Endodermal cell (in vitro differentiated cells): ENCODE measurements at regions not wholly inside any gene's neighbourhood (a gene's known extent, or its start where the extent isn't known, plus 50 kb on each side); places are given as distances from the start of the nearest gene placed in this dataset.

Source experiments
- DNase-seq: peaks from one replicate; pipeline ENCODE4 v3.0.0-alpha.2; 2017
- H3K27ac ChIP-seq: 2 replicates; pipeline ENCODE4 v1.5.1; 2013; ENCODE audit warnings: mild to moderate bottlenecking, low read depth, low read length, moderate library complexity
- H3K27me3 ChIP-seq: 2 replicates; pipeline ENCODE4 v1.6.1; 2013; ENCODE audit warnings: mild to moderate bottlenecking, low read length, moderate library complexity; ENCODE audit not compliant: insufficient read depth, control insufficient read depth, poor library complexity, severe bottlenecking
- H3K36me3 ChIP-seq: 2 replicates; pipeline ENCODE4 v1.7.0; 2013; ENCODE audit warnings: mild to moderate bottlenecking, low read length, moderate library complexity; ENCODE audit not compliant: control insufficient read depth, insufficient read depth
- H3K4me1 ChIP-seq: one replicate; pipeline ENCODE4 v1.7.0; 2013; ENCODE audit warnings: low read length; ENCODE audit not compliant: control insufficient read depth, insufficient read depth
- H3K4me3 ChIP-seq: 2 replicates; pipeline ENCODE4 v1.5.1; 2013; ENCODE audit warnings: mild to moderate bottlenecking, low read length, moderate library complexity
- H3K9ac ChIP-seq: 2 replicates; pipeline ENCODE4 v1.6.1; 2013; ENCODE audit warnings: mild to moderate bottlenecking, low read length, moderate library complexity; ENCODE audit not compliant: poor library complexity, severe bottlenecking; ENCODE audit errors: extremely low read depth
- H3K9me3 ChIP-seq: 2 replicates; pipeline ENCODE4 v1.6.1; 2013; ENCODE audit warnings: mild to moderate bottlenecking, low read length, moderate library complexity; ENCODE audit not compliant: control insufficient read depth
- H3K27ac Mint-ChIP-seq: 2 replicates; pipeline ENCODE4 v1.8.0; 2020; ENCODE audit warnings: mixed read lengths
- H3K27me3 Mint-ChIP-seq: 2 replicates; pipeline ENCODE4 v1.8.0; 2021; ENCODE audit warnings: mild to moderate bottlenecking, mixed read lengths; ENCODE audit not compliant: insufficient read depth
- H3K36me3 Mint-ChIP-seq: 2 replicates; pipeline ENCODE4 v1.8.0; 2020; ENCODE audit warnings: low read depth, mixed read lengths
- H3K4me1 Mint-ChIP-seq: 2 replicates; pipeline ENCODE4 v1.8.0; 2020; ENCODE audit warnings: mixed read lengths
- H3K4me3 Mint-ChIP-seq: 2 replicates; pipeline ENCODE4 v1.8.0; 2020; ENCODE audit warnings: mild to moderate bottlenecking, moderate library complexity, mixed read lengths
- H3K9me3 Mint-ChIP-seq: 2 replicates; pipeline ENCODE4 v1.8.0; 2020; ENCODE audit warnings: mild to moderate bottlenecking, mixed read lengths
- WGBS, 2 experiments: methylation state at CpG; one replicate each; pipeline versions ENCODE4 v1.1.5 to v1.1.7; 2013; ENCODE audit warnings: missing lambda C conversion rate in 2 of 2, mixed read lengths in 1 of 2; ENCODE audit not compliant: insufficient coverage in 1 of 2, insufficient read length in 1 of 2; 5-methylcytosine and 5-hydroxymethylcytosine counted together
- TF ChIP-seq, protein P1 (sequence below): fragments of 200-600 bp; sonication (generic); conservative IDR thresholded peaks from 2 replicates; pipeline ENCODE4 v1.5.0; 2021; ENCODE audit warnings: antibody characterized with exemption, mild to moderate bottlenecking

DNA sequence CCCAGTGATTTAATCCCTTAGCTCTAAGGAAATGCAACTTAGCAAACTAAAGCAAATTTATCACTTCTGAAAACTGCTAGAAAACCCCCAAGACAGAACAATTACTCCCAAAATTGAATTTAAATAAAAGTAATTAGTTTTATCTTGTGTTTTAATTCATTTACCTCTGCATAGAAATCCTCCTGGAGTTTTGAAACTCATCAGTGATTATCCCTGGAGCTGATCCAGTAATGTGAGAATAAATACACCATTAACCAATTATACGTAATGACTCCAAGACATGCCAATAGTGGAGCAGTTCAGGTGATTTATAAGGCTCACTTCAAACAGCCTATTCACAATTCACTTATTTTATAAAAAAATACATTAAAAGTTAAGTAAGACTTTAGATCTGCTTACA is 855.3 kb upstream of the FLRT2 start:
- no peak overlapping the region for H3K27ac Mint-ChIP-seq
- Histone ChIP-seq H3K27me3 (no peaks in the 10 kb centered on the region), H3K4me3 (no peak overlapping the region), H3K27ac (no peak overlapping the region), H3K9me3 (no peaks in the 10 kb centered on the region), H3K4me1 (no peaks in the 10 kb centered on the region), H3K36me3 (no peaks in the 10 kb centered on the region), H3K9ac (no peak overlapping the region)
- DNase-seq = no peak
- H3K36me3 Mint-ChIP-seq = no peaks in the 10 kb centered on the region
- peaks cover 1% of the 10 kb centered on the region for H3K4me1 Mint-ChIP-seq
- WGBS, 2 experiments = 89% methylated on average over 1 of the region's 1 CpG; no CpG with 5 or more reads in 1 of the 2 experiments
- TF ChIP-seq, protein P1, sequence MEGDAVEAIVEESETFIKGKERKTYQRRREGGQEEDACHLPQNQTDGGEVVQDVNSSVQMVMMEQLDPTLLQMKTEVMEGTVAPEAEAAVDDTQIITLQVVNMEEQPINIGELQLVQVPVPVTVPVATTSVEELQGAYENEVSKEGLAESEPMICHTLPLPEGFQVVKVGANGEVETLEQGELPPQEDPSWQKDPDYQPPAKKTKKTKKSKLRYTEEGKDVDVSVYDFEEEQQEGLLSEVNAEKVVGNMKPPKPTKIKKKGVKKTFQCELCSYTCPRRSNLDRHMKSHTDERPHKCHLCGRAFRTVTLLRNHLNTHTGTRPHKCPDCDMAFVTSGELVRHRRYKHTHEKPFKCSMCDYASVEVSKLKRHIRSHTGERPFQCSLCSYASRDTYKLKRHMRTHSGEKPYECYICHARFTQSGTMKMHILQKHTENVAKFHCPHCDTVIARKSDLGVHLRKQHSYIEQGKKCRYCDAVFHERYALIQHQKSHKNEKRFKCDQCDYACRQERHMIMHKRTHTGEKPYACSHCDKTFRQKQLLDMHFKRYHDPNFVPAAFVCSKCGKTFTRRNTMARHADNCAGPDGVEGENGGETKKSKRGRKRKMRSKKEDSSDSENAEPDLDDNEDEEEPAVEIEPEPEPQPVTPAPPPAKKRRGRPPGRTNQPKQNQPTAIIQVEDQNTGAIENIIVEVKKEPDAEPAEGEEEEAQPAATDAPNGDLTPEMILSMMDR = no peak
- no peak overlapping the region for H3K4me3 Mint-ChIP-seq
- H3K27me3 Mint-ChIP-seq = no peaks in the 10 kb centered on the region
- H3K9me3 Mint-ChIP-seq = no peaks in the 10 kb centered on the region

DNA sequence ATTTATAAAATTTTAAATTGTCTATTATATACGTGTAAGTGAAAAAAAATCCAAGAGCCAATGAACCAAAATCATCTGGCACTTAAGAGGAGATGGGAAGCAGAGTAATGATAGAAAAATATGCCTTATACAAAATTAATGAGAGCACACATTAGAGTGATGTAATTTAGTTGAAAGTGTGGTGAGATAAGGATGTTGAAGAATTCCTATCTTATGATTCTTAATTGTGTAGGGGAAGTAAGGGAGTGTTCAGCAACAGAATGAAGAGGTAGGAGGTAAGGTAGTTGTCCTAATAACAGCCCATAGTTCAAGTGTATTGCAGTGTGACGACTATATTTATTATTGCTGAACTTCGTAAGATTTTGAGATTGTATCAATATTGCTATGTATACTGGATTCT is 843.4 kb upstream of the FLRT2 start:
- 93 to 100% methylated on average over 1 to 3 of the region's 3 CpGs for WGBS, 2 experiments
- Mint-ChIP-seq H3K4me3 (no peak overlapping the region), H3K4me1 (no peaks in the 10 kb centered on the region), H3K27ac (no peak overlapping the region), H3K36me3 (no peaks in the 10 kb centered on the region), H3K27me3 (no peaks in the 10 kb centered on the region), H3K9me3 (no peaks in the 10 kb centered on the region)
- H3K36me3 ChIP-seq = no peaks in the 10 kb centered on the region
- no peaks in the 10 kb centered on the region for H3K27me3 ChIP-seq
- no peak overlapping the region for H3K4me3 ChIP-seq
- no peaks in the 10 kb centered on the region for H3K4me1 ChIP-seq
- H3K27ac ChIP-seq = no peak overlapping the region
- TF ChIP-seq, protein P1 = no peak
- H3K9ac ChIP-seq = no peak overlapping the region
- DNase-seq = no peak
- peaks cover 5% of the 10 kb centered on the region for H3K9me3 ChIP-seq

DNA sequence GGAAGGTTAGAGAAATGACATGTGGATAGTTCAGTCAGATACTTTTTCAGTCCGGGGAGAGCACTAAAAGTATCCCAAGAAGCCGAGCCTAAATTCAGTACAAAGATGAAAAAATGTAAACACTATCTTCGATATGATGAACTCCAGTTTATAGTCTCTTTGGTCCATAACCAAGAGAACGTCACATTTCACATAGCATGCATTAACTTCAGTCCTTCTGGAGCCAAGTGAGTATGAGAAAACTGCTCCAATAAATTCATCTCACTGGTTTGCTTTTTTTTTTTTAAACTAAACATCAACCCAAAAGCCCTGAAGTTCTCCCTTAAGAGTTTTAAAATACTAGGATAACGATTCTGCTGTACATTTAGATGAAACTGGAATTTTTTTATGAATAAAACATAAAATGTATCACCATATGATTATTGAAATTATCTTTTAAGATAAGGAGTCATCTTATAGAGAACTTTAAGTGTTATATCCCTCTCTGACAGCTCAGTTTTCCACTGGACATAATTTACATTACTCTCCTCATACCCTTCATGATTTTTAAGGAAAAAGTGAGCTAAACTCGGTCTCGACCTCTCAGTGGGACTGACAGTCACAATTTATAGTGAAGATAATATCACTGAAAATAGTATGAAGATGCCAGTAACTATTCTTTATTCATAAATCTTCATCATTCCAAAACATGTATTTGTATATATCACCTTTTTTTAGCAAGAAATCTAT is 841.5 kb upstream of the FLRT2 start:
- Histone ChIP-seq H3K4me1 (no peaks in the 10 kb centered on the region), H3K4me3 (no peak overlapping the region), H3K9me3 (peaks cover 5% of the 10 kb centered on the region), H3K27ac (no peak overlapping the region), H3K36me3 (no peaks in the 10 kb centered on the region), H3K9ac (no peak overlapping the region), H3K27me3 (no peaks in the 10 kb centered on the region)
- Mint-ChIP-seq H3K9me3 (no peaks in the 10 kb centered on the region), H3K27me3 (no peaks in the 10 kb centered on the region), H3K36me3 (no peaks in the 10 kb centered on the region), H3K27ac (no peak overlapping the region), H3K4me1 (no peaks in the 10 kb centered on the region), H3K4me3 (no peak overlapping the region)
- TF ChIP-seq, protein P1 = no peak
- DNase-seq = no peak
- WGBS, 2 experiments = 92 to 96% methylated on average over 4 to 6 of the region's 7 CpGs
